Lower leg skin (tissue), 3 donors: ENCODE measurements at regions not wholly inside any gene's neighbourhood (a gene's known extent, or its start where the extent isn't known, plus 50 kb on each side); places are given as distances from the start of the nearest gene placed in this dataset.

Source experiments
- CTCF ChIP-seq, 3 donors: fragments of 450-650 bp; IDR thresholded peaks; one replicate each; pipeline ENCODE4 v1.5.1; 2016; ENCODE audit warnings: antibody characterized with exemption in 3 of 3, mild to moderate bottlenecking in 3 of 3, moderate library complexity in 2 of 3
- POLR2A ChIP-seq, 2 donors: fragments of 450-650 bp; IDR thresholded peaks; one replicate each; pipeline ENCODE4 v1.6.1; 2016 to 2017; ENCODE audit warnings: antibody characterized with exemption in 2 of 2, mild to moderate bottlenecking in 1 of 2, moderate library complexity in 1 of 2

DNA sequence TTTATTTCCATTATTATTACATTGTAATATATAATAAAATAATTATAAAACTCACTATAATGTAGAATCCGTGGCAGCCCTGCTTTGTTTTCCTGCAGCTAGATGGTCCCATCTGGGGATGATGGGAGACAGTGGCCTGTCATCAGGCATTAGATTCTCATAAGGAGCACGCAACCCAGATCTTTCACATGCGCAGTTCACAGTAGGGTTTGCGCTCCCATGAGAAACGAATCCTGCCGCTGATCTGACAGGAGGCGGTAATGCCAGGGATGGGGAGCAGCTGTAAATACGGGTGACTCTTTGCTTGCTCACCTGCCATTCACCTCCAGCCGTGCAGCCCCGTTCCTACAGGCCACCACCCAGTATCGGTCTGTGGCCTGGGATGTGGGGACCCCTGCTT is 1879.3 kb upstream of the WWC1 start:
- TF ChIP-seq CTCF (IDR thresholded peaks at IDR 0.05): no peak
- TF ChIP-seq POLR2A (IDR thresholded peaks at IDR 0.05): no peak
